Psoas muscle (tissue), 7 donors: ENCODE measurements at regions not wholly inside any gene's neighbourhood (a gene's known extent, or its start where the extent isn't known, plus 50 kb on each side); places are given as distances from the start of the nearest gene placed in this dataset.

Experiments used
- ATAC-seq, 4 donors: fragments of 200-7000 bp; cut with Tn5 transposase; one replicate each; pipeline ENCODE4 v1.9.1; 2020; ENCODE audit warnings: moderate library complexity in 3 of 4, mild to moderate bottlenecking in 2 of 4
- DNase-seq, 2 donors: peaks; one replicate each; pipeline ENCODE4 v3.0.0-alpha.2; 2020
- H3K27ac ChIP-seq: fragments of 200-600 bp; one replicate; pipeline ENCODE4 v1.8.0; 2022
- H3K27me3 ChIP-seq, 3 donors: fragments of 200-600 bp in 1 of 3; one replicate each; pipeline versions ENCODE4 v1.6.1 to v1.8.0; 2013 to 2022; ENCODE audit warnings: low read length in 2 of 3, mild to moderate bottlenecking in 2 of 3, moderate library complexity in 1 of 3; ENCODE audit not compliant: insufficient read depth in 3 of 3
- H3K36me3 ChIP-seq, 2 donors: fragments of 200-600 bp in 1 of 2; one replicate each; pipeline versions ENCODE4 v1.6.1 to v1.8.0; 2013 to 2022; ENCODE audit warnings: low read depth in 1 of 2, mild to moderate bottlenecking in 1 of 2, moderate library complexity in 1 of 2; ENCODE audit not compliant: insufficient read depth in 1 of 2
- H3K4me1 ChIP-seq: fragments of 200-600 bp; one replicate; pipeline ENCODE4 v1.8.0; 2022
- H3K4me3 ChIP-seq: fragments of 200-600 bp; one replicate; pipeline ENCODE4 v1.8.0; 2022; ENCODE audit warnings: mild to moderate bottlenecking
- H3K9me3 ChIP-seq: fragments of 200-600 bp; one replicate; pipeline ENCODE4 v1.8.0; 2022
- CTCF ChIP-seq: fragments of 200-600 bp; IDR thresholded peaks from one replicate; pipeline ENCODE4 v1.8.0; 2022; ENCODE audit warnings: antibody characterized with exemption
- WGBS, 3 donors: extraction: QIAGEN DNeasy Blood & Tissue Kit; methylation state at CpG; one replicate each; pipeline versions ENCODE4 v1.1.6 to v1.1.7; 2013; 5-methylcytosine and 5-hydroxymethylcytosine counted together
- intact Hi-C, 2 donors: fragments of 100-400 bp; cut with DNase I; formaldehyde crosslinking; loops; one replicate each; pipeline versions ENCODE4 v1.11.0 to v1.14.2; 2022
- donor health status: healthy with polysubstance abuse.
- donor health status: DM: no; HTN: no; CAD: no; lungs with moderate emphysema.
- donor health status: Bipolar disorder and iron deficiency.
- donor health status: healthy.
- donor health status: DM: yes; HTN: yes; CAD: no.
- donor health status: DM: no; HTN: no; CAD: no.
- donor health status: DM: yes; HTN: yes; CAD: no.

- DNase-seq, result no peak
- TF ChIP-seq CTCF, result no peak
- ATAC-seq, result no peak
- H3K27me3 ChIP-seq, result peaks cover 0 to 2% (median 0%) of the 10 kb centered on the region in 3 donors
- no peaks in the 10 kb centered on the region for H3K36me3 ChIP-seq
- whole genome bisulfite sequencing, 3 donors, result 75 to 81% (median 76%) methylated on average over 12 to 13 of the region's 13 CpGs
- no peaks in the 10 kb centered on the region for H3K9me3 ChIP-seq
- H3K27ac ChIP-seq, result no peak overlapping the region
- no peak overlapping the region for H3K4me3 ChIP-seq
- intact Hi-C loops, result no loop called here
- H3K4me1 ChIP-seq, result no peaks in the 10 kb centered on the region
These were observed 84.0 kb downstream of the MYEOV start for GRCh38 chr11:69377953-69378302.

GRCh38 chr11:69378303-69379141, 84.6 kb downstream of the MYEOV start:
- ATAC-seq (no peak), DNase-seq (peak; percentile 11 to 35)
- H3K27me3 ChIP-seq, result peaks cover 0 to 2% (median 0%) of the 10 kb centered on the region in 3 donors
- intact Hi-C loops, result no loop called here
- no peaks in the 10 kb centered on the region for H3K9me3 ChIP-seq
- 78 to 83% (median 82%) methylated on average over 28 to 29 of the region's 29 CpGs for WGBS, 3 donors
- H3K36me3 ChIP-seq, result no peaks in the 10 kb centered on the region
- H3K4me3 ChIP-seq, result no peak overlapping the region
- no peaks in the 10 kb centered on the region for H3K4me1 ChIP-seq
- H3K27ac ChIP-seq, result no peak overlapping the region
- no peak for TF ChIP-seq CTCF

DNA sequence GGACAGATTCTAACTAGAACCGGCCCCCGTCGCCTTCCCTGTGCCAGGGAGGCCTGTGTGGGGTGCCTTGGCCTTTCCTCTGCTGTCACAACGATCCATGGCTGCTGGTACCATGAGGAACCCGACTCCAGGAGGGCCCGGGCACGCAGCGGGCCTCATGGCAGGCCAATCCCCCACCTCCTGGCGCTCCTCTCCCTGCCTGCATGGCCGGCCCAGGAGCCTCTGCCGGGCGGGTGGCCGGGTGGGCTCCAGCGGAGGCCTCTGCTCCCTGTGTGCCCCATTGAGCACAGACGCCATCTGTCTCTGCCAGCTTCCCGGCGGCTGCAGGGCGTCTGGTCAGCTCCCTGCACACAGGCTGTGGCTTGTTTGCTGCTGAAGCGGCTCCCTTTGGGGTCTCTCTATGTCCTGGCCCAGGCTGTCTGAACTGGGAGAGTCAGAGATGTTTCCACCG, 86.5 kb downstream of the MYEOV start:
- TF ChIP-seq CTCF, result no peak
- Histone ChIP-seq H3K9me3 (no peaks in the 10 kb centered on the region), H3K27ac (no peak overlapping the region), H3K4me3 (no peak overlapping the region), H3K27me3 (peaks cover 0 to 2% (median 0%) of the 10 kb centered on the region in 3 donors), H3K36me3 (no peaks in the 10 kb centered on the region), H3K4me1 (no peaks in the 10 kb centered on the region)
- 64 to 68% (median 66%) methylated on average over 14 to 20 of the region's 20 CpGs for WGBS, 3 donors
- intact Hi-C loops, result no loop called here
- no peak for ATAC-seq
- DNase-seq, result peak; percentile 10 to 25

DNA sequence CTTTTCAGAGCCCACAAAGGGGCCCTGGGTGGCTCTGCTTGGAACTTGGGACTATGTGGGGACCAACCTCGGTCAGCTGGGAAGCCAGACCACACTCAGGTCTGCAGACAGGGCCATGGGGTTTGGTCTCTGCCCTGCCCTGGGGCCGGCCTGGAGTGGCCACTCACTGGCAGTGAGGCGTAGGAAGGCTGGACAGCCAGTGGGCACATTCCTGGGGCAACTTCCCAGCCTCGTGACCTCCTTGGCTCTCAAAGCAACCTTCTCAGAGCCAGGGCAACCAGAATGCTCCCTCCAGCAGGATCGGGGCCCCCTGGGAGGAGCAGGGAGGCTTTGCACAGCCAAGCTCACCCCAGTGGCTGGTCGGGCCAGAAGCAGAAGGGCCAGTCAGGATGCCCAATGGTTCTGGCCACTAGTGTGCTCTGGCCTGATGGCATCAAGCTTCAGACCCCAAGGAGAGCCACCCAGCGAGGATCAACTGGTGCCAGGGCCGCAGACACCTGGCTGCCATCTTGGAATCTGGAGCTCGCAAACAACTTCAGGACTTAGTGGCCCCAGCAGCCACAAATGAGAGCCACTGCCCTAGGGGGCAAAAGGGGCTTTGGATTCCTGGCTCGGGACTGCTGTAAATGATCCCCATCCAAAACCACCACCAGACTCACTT, 87.1 kb downstream of the MYEOV start:
- Histone ChIP-seq H3K4me3 (no peak overlapping the region), H3K36me3 (no peaks in the 10 kb centered on the region), H3K4me1 (no peaks in the 10 kb centered on the region), H3K27ac (no peak overlapping the region), H3K27me3 (peaks cover 0 to 2% (median 0%) of the 10 kb centered on the region in 3 donors), H3K9me3 (no peaks in the 10 kb centered on the region)
- peak in 2 of 4 donors; percentile 41 to 59 for ATAC-seq
- no peak for TF ChIP-seq CTCF
- DNase-seq, result peak; percentile 14 to 42
- intact Hi-C loops, result no loop called here
- 63 to 73% (median 65%) methylated on average over 10 of the region's 10 CpGs for WGBS, 3 donors
